ENCODE measurements at regions not wholly inside any gene's neighbourhood (a gene's known extent, or its start where the extent isn't known, plus 50 kb on each side); places are given as distances from the start of the nearest gene placed in this dataset.
"Not testable (repeated sequence)": the region's sequence is repeated elsewhere in the genome, so short reads cannot be mapped to it uniquely, and the experiment has no call there.

DNA sequence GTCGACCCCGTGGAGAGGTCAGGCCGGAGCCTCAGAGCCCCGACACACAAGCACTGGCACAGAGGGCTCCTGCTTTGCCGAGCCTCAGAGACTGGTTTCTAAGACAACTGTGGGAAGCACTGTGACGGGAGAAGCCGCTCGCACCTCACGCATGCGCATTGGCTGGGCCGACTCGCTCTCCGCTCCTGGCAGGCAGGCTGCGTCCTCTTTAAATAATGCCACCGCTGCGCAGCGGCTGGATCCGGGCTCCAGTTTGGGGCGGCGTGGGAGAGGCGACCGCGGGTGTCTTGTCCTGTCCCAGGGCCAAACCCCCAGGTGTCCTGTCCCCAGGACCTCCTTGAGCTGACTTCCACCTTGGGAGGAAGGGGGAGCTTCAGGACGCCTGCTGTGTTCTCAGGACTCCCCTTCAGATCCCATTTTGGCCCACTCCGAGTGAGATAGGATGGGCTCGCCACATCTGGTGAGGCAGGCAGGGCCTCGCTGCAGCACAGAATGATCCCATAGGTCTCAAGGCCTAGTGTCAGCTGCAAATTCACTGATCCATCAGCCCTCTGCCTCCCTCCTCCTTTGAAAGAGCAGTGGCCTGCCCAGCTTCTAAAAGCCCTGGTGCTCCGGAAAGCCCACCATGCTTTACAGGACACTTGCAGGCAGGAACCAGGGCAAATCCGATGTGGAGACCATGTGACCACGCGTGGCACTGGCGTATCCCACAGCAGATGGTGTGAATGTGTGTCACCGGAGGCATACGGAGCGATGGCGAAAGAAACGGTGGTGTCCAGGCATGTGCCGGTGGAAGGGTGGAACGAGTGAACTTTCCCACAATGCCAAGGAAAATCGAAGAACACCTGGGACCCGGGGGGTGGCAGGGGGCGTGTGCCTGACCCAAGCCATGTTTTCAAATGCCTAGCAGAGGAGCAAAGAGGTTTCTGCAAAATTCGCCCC is 169.3 kb upstream of the ZNF337 start:
- H3K9me3 ChIP-seq = no peaks in the 10 kb centered on the region
- DNase-seq = peak; percentile 52
- H3K27me3 ChIP-seq = no peaks in the 10 kb centered on the region
- no peaks in the 10 kb centered on the region for H3K36me3 ChIP-seq
- H3K4me3 ChIP-seq = peak overlapping the region; percentile 29; the same call in 1 of the 2 replicates

DNA sequence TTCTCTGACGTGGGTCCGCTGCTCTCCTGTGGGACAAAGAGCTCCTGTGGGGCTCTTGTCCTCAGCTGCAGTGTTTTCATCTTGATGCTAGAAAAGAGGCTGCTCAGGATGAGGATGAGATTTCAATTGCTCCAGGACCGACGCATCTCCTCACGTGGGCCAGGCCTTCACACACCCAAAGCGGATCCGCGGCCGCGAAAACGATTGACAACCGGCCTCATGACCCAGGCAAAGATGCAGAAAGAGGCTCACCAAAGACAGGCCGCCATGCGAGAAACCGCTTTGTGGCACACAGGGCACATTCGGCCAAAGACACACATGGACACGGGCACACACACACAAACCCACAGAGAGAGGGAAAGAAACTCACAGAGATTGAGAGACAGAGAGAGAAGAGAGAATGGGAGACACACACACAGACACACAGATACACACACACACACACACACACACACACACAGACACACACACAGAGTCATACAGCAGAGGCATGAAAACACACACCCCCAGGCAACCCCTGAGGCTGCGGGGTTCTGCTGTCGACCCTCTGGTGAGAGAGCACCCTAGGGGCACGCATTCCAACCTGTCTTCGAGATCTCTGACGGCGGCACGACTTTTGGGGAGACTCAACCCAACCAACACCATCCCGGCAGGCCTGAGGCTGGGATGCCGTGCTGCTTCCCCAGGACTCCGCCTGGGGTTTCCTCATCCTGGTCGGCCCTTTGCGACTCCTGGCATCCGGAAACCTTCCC is 168.5 kb upstream of the ZNF337 start:
- not testable (repeated sequence) for DNase-seq, H3K36me3 ChIP-seq, H3K27me3 ChIP-seq, H3K9me3 ChIP-seq
- H3K4me3 ChIP-seq = peak overlapping the region; percentile 29; the same call in 1 of the 2 replicates

DNA sequence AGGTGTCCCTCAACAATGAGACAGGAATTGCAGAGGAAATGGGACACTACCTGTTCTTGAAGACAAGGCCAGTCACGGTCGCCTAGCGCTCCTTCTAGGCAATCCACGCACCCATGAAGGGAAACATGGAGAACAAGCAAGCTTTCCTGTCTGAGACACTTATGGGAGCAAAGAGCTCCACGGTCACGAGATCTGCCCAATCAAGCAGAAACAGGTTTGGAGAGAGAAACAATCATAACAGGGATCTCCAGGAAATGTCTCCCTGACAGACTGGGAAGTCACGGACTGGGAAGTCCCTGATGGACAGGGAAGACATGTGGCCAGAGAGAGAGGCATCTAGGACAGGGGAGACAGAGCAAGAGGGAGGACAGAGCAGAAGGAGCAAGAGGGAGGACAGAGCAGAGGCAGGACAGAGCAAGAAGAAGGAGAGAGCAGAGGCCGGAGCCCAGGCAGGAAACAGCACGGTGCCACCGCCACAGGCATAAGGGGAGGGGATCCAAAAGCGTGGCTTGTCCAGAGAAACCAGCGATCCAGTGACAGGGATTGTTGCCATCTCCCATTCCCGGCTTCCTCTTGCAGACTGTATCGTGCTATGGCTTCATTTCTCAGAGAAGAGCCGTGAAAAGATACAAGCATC is 167.8 kb upstream of the ZNF337 start:
- H3K9me3 ChIP-seq = no peaks in the 10 kb centered on the region
- no peaks in the 10 kb centered on the region for H3K36me3 ChIP-seq
- DNase-seq = no peak
- no peak overlapping the region for H3K4me3 ChIP-seq
- no peaks in the 10 kb centered on the region; the same call in 1 of the 2 replicates for H3K27me3 ChIP-seq

DNA sequence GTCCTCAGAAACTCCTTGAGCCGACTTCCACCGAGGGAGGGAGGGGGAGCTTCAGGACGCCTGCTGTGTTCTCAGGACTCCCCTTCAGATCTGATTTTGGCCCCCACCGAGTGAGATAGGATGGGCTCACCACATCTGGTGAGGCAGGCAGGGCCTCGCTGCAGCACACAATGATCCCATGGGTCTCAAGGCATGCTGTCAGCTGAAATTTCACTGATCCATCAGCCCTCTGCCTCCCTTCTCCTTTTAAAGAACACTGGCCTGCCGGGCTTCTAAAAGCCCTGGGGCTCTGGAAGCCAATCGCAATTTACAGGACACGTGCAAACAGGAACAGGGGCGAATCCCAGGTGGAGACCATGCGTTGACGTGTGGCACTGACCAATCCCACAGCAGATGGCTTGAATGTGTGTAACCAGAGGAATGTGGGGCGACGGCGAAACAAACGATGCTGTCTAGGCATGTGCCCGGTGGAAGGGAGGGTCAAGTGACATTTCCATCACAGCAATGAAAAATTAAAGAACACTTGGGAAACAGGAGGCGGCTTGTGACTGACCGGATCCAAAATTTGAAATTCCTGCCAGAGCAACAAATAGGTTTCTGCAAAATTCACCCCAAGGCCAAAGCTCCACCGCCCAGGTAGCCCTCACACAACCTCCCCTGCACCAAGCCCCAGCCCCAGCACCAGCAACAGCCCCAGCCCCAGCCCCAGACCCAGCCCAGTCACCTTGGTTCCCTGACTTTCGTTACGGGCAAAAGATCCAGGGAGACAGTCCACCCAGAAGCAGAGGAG is 167.1 kb upstream of the ZNF337 start:
- DNase-seq = no peak
- Histone ChIP-seq H3K4me3 (peak overlapping the region; percentile 36), H3K9me3 (no peaks in the 10 kb centered on the region)

DNA sequence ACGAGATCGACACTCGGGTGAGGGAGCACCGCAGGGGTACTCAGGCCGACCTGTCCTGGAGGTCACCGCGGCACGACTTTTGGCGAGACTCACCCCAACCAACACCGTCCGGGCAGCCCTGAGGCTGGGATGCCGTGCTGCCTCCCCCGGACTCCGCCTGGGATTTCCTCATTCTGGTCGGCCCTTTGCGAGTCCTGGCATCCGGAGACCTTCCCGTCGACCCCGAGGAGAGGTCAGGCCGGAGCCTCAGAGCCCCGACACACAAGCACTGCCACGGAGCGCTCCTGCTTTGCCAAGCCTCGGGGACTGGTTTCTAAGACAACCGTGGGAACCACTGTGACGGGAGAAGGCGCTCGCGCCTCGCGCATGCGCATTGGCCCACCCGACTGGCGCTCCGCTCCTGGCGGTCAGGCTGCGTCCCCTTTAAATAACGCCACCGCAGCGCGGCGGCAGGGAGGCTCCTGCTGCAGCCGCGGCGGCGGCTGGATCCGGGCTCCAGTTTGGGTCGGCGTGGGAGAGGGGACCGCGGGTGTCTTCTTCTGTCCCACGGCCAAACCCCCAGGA is 166.4 kb upstream of the ZNF337 start:
- peak overlapping the region; percentile 36 for H3K4me3 ChIP-seq
- not testable (repeated sequence) for H3K36me3 ChIP-seq, H3K27me3 ChIP-seq, H3K9me3 ChIP-seq
- peak; percentile 70 for DNase-seq

More for the DNA sequence above, 167.1 kb upstream of the ZNF337 start:
- Histone ChIP-seq H3K36me3 (no peaks in the 10 kb centered on the region), H3K27me3 (no peaks in the 10 kb centered on the region; the same call in 1 of the 2 replicates)

DNA sequence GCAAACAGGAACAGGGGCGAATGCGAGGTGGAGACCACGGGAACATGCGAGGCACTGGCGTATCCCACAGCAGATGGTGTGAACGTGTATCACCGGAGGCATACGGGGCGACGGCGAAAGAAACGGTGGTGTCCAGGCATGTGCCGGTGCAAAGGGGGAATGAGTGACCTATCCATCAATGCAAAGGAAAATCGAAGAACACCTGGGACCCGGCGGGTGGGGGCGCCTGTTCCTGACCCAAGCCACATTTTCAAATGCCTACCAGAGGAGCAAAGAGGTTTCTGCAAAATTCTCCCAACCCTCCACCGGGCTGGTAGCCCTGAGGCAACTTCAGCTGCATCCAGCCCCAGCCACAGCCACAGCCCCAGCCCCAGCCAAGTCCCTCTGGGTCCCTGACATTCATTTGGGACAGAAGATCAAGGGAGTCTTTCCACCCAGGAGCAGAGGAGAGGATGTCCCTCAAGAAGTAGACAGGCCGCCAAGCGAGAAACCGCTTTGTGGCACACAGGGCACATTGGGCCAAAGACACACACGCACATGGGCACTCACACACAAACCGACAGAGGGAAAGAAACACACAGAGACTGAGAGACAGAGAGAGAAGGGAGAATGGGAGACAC is 164.0 kb upstream of the ZNF337 start:
- no peaks in the 10 kb centered on the region; the same call in 1 of the 2 replicates for H3K27me3 ChIP-seq
- no peaks in the 10 kb centered on the region for H3K9me3 ChIP-seq
- H3K4me3 ChIP-seq = no peak overlapping the region
- DNase-seq = no peak
- no peaks in the 10 kb centered on the region for H3K36me3 ChIP-seq

DNA sequence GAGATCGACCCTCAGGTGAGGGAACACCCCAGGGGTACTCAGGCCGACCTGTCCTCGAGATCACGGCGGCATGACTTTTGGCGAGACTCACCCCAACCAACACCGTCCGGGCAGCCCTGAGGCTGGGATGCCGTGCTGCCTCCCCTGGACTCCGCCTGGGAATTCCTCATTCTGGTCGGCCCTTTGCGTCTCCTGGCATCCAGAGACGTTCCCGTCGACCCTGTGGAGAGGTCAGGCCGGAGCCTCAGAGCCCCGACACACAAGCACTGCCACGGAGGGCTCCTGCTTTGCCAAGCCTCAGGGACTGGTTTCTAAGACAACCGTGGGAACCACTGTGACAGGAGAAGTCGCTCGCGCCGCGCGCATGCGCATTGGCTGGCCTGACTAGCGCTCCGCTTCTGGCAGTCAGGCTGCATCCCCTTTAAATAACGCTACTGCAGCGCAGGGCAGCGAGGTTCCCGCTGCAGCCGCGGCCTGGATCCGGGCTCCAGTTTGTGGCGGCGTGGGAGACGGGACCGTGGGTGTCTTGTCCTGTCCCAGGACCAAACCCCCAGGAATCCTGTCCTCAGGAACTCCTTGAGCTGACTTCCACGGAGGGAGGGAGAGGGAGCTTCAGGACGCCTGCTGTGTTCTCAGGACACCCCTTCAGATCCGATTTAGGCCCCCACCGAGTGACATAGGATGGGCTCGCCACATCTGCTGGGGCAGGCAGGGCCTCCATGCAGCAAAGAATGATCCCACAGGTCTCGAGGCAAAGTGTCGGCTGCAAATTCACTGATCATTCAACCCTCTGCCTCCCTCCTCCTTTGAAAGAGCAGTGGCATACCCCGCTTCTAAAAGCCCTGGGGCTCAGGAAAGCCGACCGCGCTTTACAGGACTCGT is 163.2 kb upstream of the ZNF337 start:
- no peaks in the 10 kb centered on the region for H3K36me3 ChIP-seq
- no peaks in the 10 kb centered on the region; the same call in 1 of the 2 replicates for H3K27me3 ChIP-seq
- H3K4me3 ChIP-seq = no peak overlapping the region
- H3K9me3 ChIP-seq = no peaks in the 10 kb centered on the region
- DNase-seq = peak; percentile 26

DNA sequence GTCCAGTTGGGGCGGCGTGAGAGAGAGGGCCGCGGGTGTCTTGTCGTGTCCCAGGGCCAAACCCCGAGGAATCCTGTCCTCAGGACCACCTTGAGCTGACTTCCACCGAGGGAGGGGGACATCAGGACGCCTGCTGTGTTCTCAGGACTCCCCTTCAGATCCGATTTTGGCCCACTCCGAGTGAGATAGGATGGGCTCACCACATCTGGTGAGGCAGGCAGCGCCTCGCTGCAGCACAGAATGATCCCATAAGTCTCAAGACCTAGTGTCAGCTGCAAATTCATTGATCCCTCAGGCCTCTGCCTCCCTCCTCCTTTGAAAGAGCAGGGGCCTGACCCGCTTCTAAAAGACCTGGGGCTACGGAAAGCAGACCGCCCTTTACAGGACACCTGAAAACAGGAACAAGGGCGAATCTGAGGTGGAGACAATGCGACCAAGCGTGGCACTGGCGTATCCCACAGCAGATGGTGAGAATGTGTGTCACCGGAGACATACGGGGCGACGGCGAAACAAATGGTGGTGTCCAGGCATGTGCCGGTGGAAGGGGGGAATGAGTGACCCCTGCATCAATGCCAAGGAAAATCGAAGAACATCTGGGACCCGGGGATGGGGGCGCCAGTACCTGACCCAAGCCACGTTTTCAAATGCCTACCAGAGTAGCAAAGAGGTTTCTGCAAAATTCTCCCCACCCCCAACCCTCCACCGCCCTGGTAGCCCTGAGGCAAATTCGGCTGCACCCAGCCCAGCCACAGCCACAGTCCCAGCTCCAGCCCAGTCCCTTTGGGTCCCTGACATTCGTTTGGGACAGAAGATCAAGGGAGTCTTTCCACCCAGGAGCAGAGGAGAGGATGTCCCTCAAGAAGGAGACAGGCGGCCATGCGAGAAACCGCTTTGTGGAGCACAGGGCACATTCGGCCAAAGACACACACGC is 162.1 kb upstream of the ZNF337 start:
- no peaks in the 10 kb centered on the region for H3K9me3 ChIP-seq
- peak overlapping the region; percentile 25 for H3K4me3 ChIP-seq
- H3K36me3 ChIP-seq = no peaks in the 10 kb centered on the region
- H3K27me3 ChIP-seq = no peaks in the 10 kb centered on the region; the same call in 1 of the 2 replicates
- DNase-seq = no peak

DNA sequence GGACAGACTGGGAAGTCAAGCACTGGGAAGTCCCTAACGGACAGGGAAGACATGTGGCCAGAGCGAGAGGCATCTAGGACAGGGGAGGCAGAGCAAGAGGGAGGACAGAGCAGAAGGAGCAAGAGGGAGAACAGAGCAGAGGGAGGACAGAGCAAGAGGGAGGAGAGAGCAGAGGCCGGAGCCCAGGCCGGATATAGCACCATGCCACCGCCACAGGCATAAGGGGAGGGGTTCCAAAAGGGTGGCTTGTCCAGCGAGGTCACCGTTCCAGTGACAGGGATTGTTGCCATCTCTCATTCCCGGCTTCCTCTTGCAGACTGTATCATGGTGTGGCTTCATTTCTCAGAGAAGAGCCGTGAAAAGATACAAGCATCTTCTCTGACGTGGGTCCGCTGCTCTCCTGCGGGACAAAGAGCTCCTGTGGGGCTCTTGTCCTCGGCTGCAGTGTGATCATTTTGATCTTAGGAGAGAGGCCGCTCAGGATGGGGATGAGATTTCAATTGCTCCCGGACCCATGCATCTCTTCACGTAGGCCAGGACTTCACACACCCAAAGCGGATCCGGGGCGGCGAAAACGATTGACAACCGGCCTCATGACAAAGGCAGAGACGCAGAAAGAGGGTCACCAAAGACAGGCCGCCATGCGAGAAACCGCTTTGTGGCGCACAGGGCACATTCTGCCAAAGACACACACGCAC is 160.6 kb upstream of the ZNF337 start:
- not testable (repeated sequence) for H3K9me3 ChIP-seq, H3K27me3 ChIP-seq, DNase-seq, H3K4me3 ChIP-seq, H3K36me3 ChIP-seq

DNA sequence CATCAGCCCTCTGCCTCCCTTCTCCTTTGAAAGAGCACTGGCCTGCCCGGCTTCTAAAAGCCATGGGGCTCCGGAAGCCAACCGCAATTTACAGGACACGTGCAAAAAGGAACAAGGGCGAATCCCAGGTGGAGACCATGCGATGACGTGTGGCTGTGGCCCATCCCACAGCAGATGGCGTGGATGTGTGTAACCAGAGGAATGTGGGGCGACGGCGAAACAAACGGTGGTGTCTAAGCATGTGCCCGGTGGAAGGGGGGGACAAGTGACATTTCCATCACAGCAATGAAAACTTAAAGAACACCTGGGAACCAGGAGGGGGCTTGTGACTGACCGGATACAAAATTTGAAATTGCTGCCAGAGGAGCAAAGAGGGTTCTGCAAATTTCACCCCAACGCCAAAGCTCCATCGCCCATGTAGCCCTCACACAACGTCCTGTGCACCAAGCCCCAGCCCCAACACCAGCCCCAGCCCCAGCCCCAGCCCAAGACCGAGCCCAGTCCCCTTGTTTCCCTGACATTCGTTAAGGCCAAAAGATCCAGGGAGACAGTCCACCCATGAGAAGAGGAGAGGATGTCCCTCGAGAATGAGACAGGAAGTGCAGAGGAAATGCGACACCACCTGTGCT is 159.7 kb upstream of the ZNF337 start:
- Histone ChIP-seq H3K4me3 (no peak overlapping the region), H3K9me3 (no peaks in the 10 kb centered on the region), H3K27me3 (no peaks in the 10 kb centered on the region; the same call in 1 of the 2 replicates), H3K36me3 (no peaks in the 10 kb centered on the region)
- DNase-seq = no peak

DNA sequence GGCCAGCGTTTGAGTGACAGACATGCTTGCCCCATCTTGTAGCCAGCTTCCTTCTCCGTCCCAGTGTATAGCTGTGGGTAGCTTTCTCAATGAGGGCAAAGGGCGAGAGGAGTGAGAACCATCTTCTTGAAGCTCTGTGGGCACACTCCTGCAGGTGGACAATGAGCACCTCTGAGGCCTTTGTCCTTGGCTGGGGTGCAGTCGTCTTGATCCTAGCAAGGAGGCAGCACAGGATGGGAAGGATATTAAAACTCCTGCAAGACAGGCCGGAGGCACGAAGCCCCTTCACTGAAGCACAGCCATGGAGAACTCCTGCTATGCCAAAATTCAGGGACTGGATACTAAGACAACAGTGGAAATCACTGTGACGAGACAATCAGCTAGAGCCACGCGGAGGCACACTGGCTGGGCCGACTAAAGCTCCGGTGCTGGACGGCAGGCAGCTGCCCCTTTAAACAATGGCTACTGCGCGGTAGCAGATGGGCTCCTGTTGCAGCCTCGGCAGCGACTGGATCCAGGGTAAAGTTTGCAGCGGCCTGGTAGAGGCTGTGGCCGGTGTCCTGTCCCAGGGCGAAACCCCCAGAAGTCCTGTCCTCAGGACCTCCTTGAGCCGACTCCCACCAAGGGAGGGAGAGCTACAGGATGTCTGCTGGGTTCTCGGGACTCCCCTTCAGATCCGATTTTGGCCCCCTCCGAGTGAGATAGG is 159.0 kb upstream of the ZNF337 start:
- H3K27me3 ChIP-seq, DNase-seq: not testable (repeated sequence)

DNA sequence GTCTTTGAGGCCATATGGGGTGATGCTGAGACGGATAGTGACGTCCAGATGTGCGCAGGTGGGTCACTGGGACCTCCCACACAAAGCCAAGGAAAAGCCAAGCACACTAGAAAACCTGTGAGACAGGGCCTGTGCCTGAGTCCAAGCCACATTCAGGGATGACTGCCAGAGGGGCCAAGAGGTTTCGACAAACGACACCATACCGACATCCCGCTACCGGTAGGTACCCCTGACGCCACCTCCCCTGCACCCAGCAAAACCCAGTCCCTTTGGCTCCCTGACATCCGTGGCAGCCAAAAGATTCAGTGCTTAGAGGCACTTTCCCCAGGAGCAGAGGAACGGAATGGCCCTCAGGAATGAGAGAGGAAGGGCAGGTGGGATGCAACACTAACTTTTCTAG is 158.0 kb upstream of the ZNF337 start:
- not testable (repeated sequence) for H3K4me3 ChIP-seq, DNase-seq, H3K36me3 ChIP-seq, H3K27me3 ChIP-seq, H3K9me3 ChIP-seq

More for the DNA sequence above, 159.0 kb upstream of the ZNF337 start:
- not testable (repeated sequence) for H3K36me3 ChIP-seq, H3K9me3 ChIP-seq, H3K4me3 ChIP-seq
